Keratinocyte (primary cell): ENCODE measurements at regions not wholly inside any gene's neighbourhood (a gene's known extent, or its start where the extent isn't known, plus 50 kb on each side); places are given as distances from the start of the nearest gene placed in this dataset.

ENCODE experiments used
- DNase-seq: peaks from one replicate; pipeline ENCODE4 v3.0.0-alpha.2; 2011; ENCODE audit warnings: low read depth, missing footprints, low spot score
- FAIRE-seq: peaks from 2 replicates; lab custom pipeline; 2011; peaks lifted over from hg19 to GRCh38; lab: Jason Lieb, UNC
- H2AFZ ChIP-seq: 2 replicates; pipeline ENCODE4 v1.6.0; 2012; ENCODE audit warnings: low read length, control low read depth, inconsistent platforms; ENCODE audit not compliant: control insufficient read depth
- H3K27ac ChIP-seq: 2 replicates; pipeline ENCODE4 v1.5.1; 2011; ENCODE audit warnings: low read length; ENCODE audit not compliant: control insufficient read depth, insufficient read depth
- H3K27me3 ChIP-seq: 3 replicates; pipeline ENCODE4 v1.6.0; 2011; ENCODE audit warnings: low read length; ENCODE audit not compliant: control insufficient read depth, insufficient read depth; ENCODE audit errors: extremely low read depth
- H3K36me3 ChIP-seq, 2 experiments: 2 replicates in 1 of 2; 3 replicates in 1 of 2; pipeline ENCODE4 v1.5.1; 2011; ENCODE audit warnings: low read length in 2 of 2, mild to moderate bottlenecking in 1 of 2; ENCODE audit not compliant: control insufficient read depth in 2 of 2, insufficient read depth in 2 of 2; ENCODE audit errors: extremely low read depth in 1 of 2
- H3K4me1 ChIP-seq: 3 replicates; pipeline ENCODE4 v1.5.1; 2011; ENCODE audit warnings: low read length; ENCODE audit not compliant: control insufficient read depth, insufficient read depth; ENCODE audit errors: extremely low read depth
- H3K4me2 ChIP-seq: 3 replicates; pipeline ENCODE4 v1.6.0; 2011; ENCODE audit warnings: low read depth, low read length; ENCODE audit not compliant: control insufficient read depth, insufficient read depth; ENCODE audit errors: extremely low read depth
- H3K4me3 ChIP-seq, 3 experiments: fragments of 200-600 bp in 1 of 3; sonication (generic) in 1 of 3; 2 replicates in 2 of 3; 3 replicates in 1 of 3; pipeline ENCODE4 v1.5.1; 2011 to 2016; ENCODE audit warnings: low read length in 3 of 3, mild to moderate bottlenecking in 3 of 3, control low read depth in 2 of 3, inconsistent platforms in 1 of 3, low read depth in 1 of 3, mixed read lengths in 1 of 3, mixed run types in 1 of 3, moderate library complexity in 1 of 3; ENCODE audit not compliant: control insufficient read depth in 2 of 3, insufficient read depth in 2 of 3; ENCODE audit errors: extremely low read depth in 1 of 3
- H3K79me2 ChIP-seq: 2 replicates; pipeline ENCODE4 v1.6.0; 2012; ENCODE audit warnings: low read length; ENCODE audit not compliant: control insufficient read depth, insufficient read depth
- H3K9ac ChIP-seq: 3 replicates; pipeline ENCODE4 v1.6.0; 2011; ENCODE audit warnings: low read length; ENCODE audit not compliant: control insufficient read depth, insufficient read depth; ENCODE audit errors: extremely low read depth
- H3K9me1 ChIP-seq: 3 replicates; pipeline ENCODE4 v1.6.0; 2011; ENCODE audit warnings: low read length; ENCODE audit not compliant: control insufficient read depth, insufficient read depth; ENCODE audit errors: extremely low read depth
- H3K9me3 ChIP-seq: 2 replicates; pipeline ENCODE4 v1.5.1; 2012; ENCODE audit warnings: low read depth, low read length; ENCODE audit not compliant: control insufficient read depth
- H4K20me1 ChIP-seq: 3 replicates; pipeline ENCODE4 v1.6.0; 2011; ENCODE audit warnings: low read length; ENCODE audit not compliant: control insufficient read depth, insufficient read depth; ENCODE audit errors: extremely low read depth
- CTCF ChIP-seq, 3 experiments: IDR thresholded peaks in 1 of 3; conservative IDR thresholded peaks in 1 of 3; optimal IDR thresholded peaks in 1 of 3; 2 replicates in 2 of 3; 3 replicates in 1 of 3; pipeline versions ENCODE3 to v1.5.1; 2011; ENCODE audit warnings: low read length in 3 of 3, mild to moderate bottlenecking in 3 of 3, moderate library complexity in 2 of 3, control low read depth in 1 of 3, inconsistent platforms in 1 of 3; ENCODE audit not compliant: insufficient read depth in 2 of 3; ENCODE audit errors: extremely low read depth in 1 of 3
- EZH2 ChIP-seq: IDR thresholded peaks from one replicate; pipeline ENCODE4 v1.6.1; 2012; ENCODE audit warnings: inconsistent platforms, mild to moderate bottlenecking, low read length, moderate library complexity
- dilution Hi-C: fragments of 300-500 bp; cut with MboI; formaldehyde crosslinking; loops from one replicate; pipeline ENCODE4 v1.7.0; 2020; ENCODE audit warnings: low sequenced_read_pairs; ENCODE audit not compliant: extremely low pct_ligation_motif_present

- no peaks in the 10 kb centered on the region for H4K20me1 ChIP-seq
- H3K27me3 ChIP-seq, result no peaks in the 10 kb centered on the region
- DNase-seq, result no peak
- dilution Hi-C loops, result no loop called here
- H3K36me3 ChIP-seq, result no peaks in the 10 kb centered on the region
- H3K9ac ChIP-seq, result no peak overlapping the region
- no peaks in the 10 kb centered on the region for H3K9me1 ChIP-seq
- no peaks in the 10 kb centered on the region for H3K9me3 ChIP-seq
- no peak for FAIRE-seq
- no peak overlapping the region for H2AFZ ChIP-seq
- TF ChIP-seq EZH2, result no peak
- TF ChIP-seq CTCF (optimal IDR thresholded peaks at IDR 0.05 in 1 of 3, IDR thresholded peaks at IDR 0.05 in 1 of 3, conservative IDR thresholded peaks at IDR 0.05 in 1 of 3; ENCODE audit: extremely low read depth in 1 of 3, insufficient read depth in 2 of 3, low read length in 3 of 3), result no peak
- H3K79me2 ChIP-seq, result no peaks in the 10 kb centered on the region
- H3K27ac ChIP-seq, result no peak overlapping the region
- no peak overlapping the region for H3K4me2 ChIP-seq
- H3K4me1 ChIP-seq, result no peaks in the 10 kb centered on the region
- H3K4me3 ChIP-seq, result no peak overlapping the region
Observed at GRCh38 chr13:104843401-104843800, 1692.1 kb downstream of the EFNB2 start.

- no peaks in the 10 kb centered on the region for H3K4me1 ChIP-seq
- no peaks in the 10 kb centered on the region for H4K20me1 ChIP-seq
- no peak overlapping the region for H2AFZ ChIP-seq
- H3K4me2 ChIP-seq, result no peak overlapping the region
- dilution Hi-C loops, result no loop called here
- DNase-seq (no peak), FAIRE-seq (no peak)
- H3K36me3 ChIP-seq, result no peaks in the 10 kb centered on the region
- H3K9me1 ChIP-seq, result no peaks in the 10 kb centered on the region
- no peaks in the 10 kb centered on the region for H3K27me3 ChIP-seq
- H3K9me3 ChIP-seq, result no peaks in the 10 kb centered on the region
- H3K79me2 ChIP-seq, result no peaks in the 10 kb centered on the region
- no peak overlapping the region for H3K27ac ChIP-seq
- TF ChIP-seq CTCF (optimal IDR thresholded peaks at IDR 0.05 in 1 of 3, IDR thresholded peaks at IDR 0.05 in 1 of 3, conservative IDR thresholded peaks at IDR 0.05 in 1 of 3; ENCODE audit: extremely low read depth in 1 of 3, insufficient read depth in 2 of 3, low read length in 3 of 3) (no peak), EZH2 (no peak)
- H3K4me3 ChIP-seq, result no peak overlapping the region
- no peak overlapping the region for H3K9ac ChIP-seq
Observed at GRCh38 chr13:104841110-104841509, 1694.4 kb downstream of the EFNB2 start.
